ENCODE measurements at regions not wholly inside any gene's neighbourhood (a gene's known extent, or its start where the extent isn't known, plus 50 kb on each side); places are given as distances from the start of the nearest gene placed in this dataset.

GRCh38 chr5:152170350-152170749 is 234.7 kb downstream of the NMUR2 start:
- TF ChIP-seq GATA3 (IDR thresholded peaks at IDR 0.05; ENCODE audit: low read depth, low read length) (no peak), GATA2 (IDR thresholded peaks at IDR 0.05; ENCODE audit: low read depth, low read length) (no peak)

All from SH-SY5Y (cell line).